GM21619 (cell line): ENCODE measurements at regions not wholly inside any gene's neighbourhood (a gene's known extent, or its start where the extent isn't known, plus 50 kb on each side); places are given as distances from the start of the nearest gene placed in this dataset.

Experiments
- ATAC-seq: cut with Tn5 transposase; IDR thresholded peaks from one replicate; pipeline ENCODE4 v1.9.1; 2021; ENCODE audit not compliant: unreplicated experiment

- ATAC-seq, result peak; percentile 94
Measured at GRCh38 chr2:8049851-8050571, 631.8 kb upstream of the ID2 start.

DNA sequence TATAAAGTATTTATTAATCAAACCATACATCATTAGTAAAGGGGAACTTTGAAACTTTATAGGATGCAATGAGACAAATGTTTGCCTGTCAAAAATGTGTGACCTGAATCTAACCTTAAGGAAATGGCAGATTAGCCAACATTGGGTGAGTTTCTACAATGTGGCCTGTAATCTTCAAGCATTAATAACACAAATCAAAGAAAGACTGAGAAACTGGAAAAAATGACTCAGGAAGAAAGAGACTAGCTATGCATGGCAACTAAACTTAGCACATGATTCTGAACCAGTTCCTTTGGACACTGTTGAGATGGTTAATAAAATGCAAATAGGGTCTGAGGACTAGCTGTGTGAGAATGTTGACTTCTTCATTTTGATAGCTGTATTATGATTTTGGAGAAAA is 628.6 kb upstream of the ID2 start:
- no peak for ATAC-seq

- ATAC-seq, result no peak
Measured at GRCh38 chr2:8054070-8054469, 627.8 kb upstream of the ID2 start.

DNA sequence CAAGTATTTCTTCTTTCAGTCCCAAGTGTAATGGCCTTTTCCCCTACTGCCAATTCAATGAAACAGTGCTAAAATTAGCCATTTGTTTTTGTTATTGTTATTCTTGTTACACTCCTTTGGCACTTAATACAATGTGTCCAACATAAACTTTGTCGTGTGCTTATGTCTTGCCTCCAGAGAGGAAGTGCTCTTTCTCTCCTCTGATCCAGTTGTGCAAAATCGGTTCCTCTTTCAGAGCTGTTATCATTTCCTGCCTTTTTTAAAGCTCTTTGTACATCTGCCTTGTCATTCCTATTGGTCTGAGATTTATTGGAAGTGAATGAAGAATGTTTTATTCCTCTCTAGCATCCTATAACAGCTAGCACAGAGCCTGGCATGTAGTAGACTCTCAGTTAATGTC is 623.2 kb upstream of the ID2 start:
- ATAC-seq, result peak; percentile 71

DNA sequence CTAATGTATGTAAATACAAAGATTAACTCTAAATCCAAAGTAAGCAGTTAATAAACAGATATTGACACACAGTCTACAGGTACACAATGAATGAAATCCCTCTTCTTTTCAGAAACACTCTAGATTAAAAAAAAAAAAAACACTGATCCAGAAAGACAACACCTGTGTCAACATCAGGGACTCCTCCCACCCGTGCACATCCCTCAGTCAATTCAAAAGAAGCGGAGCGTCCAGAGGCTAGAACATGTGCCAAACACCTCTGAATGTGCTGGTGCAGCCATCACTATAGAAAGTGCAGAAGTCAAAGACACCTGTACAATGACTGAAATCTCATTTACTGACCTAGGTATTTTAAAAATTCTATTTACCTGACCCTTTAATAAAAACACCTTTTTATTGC is 622.6 kb upstream of the ID2 start:
- ATAC-seq, result no peak

DNA sequence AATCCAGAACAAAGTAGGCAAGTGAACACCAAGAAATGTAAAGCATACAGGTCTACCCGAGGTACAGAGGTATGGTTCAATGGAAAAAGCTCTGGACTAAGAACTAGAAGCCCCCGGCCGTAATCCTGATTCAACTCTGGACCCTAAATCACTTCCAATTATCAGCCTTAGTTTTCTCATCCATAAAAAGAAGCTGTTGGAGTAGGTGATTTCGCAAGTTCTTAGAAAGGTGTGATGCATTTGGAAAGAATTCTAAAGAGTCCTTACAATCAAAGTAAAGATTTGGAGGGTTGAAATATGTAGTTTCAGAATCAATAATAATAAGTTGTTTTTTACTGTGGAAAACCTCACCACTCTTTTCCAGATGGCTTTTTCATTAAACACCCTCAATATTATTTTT is 622.1 kb upstream of the ID2 start:
- ATAC-seq, result no peak

GRCh38 chr2:8061219-8061618 is 620.6 kb upstream of the ID2 start:
- no peak for ATAC-seq

DNA sequence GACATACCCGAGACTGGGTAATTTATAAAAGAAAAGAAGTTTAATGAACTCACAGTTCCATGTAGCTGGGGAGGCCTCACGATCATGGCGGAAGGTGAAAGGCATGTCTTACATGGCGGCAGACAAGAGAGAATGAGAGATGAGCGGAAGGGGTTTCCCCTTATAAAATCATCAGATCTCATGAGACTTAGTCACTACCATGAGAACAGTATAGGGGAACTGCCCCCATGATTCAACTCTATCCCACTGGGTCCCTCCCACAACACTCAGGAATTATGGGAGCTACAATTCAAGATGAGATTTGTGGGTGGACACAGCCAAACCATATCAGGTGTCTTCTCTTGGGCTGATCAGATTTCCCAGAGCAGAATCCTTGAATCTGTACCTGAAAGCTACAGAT is 617.3 kb upstream of the ID2 start:
- ATAC-seq, result no peak

DNA sequence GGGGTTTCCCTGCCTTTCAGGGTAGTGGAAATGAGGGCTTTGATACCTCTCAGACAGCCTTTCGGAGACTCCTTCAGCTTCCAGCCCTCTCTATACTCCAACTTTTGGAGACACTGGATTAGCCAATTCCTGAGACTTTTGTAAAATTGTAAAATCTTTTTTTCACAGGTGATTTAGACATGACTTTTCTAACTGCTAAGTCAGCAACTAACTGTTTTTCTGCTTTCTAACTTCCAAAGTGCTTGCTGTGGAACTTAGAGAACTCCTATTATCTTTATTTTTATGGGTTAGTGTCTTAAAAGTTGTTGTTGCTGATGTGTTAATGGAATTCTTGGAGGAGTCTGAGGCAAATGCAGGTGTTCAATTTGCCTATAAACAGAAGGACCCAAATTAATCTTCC is 616.7 kb upstream of the ID2 start:
- no peak for ATAC-seq

GRCh38 chr2:8067784-8068336 is 614.0 kb upstream of the ID2 start:
- ATAC-seq, result no peak

DNA sequence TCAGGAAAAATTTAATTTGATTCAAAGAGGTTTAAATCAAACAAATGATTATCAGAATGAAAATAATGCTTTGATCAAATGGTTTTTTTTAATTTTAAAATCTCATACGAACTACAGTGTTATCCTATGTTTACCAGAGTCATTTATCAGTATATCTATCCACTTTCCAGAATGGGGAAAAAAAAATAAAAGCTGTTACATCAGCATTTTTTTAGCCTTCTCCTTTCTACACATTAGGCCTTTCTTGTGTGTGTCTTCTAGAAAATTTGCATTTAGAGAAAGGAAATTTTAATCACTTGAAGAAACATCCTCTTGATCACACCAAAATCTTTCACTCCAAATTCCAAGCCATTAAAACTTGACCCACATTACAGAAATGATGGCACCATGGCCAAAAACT is 608.9 kb upstream of the ID2 start:
- no peak for ATAC-seq

GRCh38 chr2:8073916-8074315 is 607.9 kb upstream of the ID2 start:
- ATAC-seq, result no peak

DNA sequence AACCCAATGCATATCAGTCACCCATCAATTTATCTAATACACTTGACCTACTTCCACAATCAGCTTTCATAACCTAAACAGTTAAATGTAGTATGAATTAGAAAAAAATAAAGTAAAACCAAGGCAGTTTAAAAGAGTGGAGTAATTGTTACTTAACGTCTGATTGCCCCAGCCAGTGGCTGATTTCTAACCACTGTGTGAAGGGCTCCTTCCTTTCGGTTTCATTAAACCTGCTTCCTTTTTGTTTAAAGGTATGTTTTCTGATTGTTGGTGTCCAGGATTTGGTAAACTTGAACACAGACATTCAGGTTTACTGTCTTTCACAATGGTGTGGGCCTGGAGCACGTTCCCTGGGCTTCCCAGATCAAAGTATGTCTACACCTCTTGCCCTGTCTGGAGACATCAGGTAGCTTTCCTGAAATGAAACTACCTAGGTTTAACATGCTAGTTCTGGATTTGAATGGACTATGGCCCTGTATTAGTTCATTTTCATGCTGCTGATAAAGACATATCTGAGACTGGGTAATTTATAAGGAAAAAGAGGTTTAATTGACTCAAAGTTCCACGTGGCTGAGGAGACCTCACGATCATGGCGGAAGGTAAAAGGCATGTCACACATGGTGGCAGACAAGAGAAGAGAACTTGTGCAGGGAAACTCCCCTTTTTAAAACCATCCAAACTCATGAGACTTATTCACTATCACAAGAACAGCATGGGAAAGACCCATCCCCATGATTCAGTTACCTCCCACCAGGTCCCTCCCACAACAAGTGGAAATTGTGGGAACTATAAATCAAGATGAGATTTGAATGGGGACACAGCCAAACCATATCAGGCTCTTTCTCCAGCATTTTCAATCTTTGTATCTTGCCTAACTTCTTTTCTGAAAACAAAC is 605.2 kb upstream of the ID2 start:
- no peak for ATAC-seq

GRCh38 chr2:8078705-8079104 is 603.2 kb upstream of the ID2 start:
- no peak for ATAC-seq

DNA sequence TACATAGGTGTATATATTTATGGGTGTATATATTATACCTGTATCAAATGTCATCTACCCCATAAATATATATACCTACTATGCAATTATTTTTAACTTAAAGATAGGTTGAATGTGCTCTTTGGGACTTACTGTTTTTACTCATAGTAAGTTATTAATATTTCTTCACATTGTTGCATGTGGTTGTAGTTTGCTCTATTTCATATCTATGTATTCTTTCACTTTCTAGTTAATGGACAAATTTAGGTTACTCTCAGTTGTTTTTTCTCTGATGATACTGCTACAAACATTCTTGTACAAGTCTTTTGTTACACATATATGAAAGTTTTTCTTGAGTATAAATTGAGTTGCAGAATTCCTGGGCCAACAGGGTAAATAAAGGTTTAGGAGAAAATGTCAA is 601.8 kb upstream of the ID2 start:
- ATAC-seq, result no peak

DNA sequence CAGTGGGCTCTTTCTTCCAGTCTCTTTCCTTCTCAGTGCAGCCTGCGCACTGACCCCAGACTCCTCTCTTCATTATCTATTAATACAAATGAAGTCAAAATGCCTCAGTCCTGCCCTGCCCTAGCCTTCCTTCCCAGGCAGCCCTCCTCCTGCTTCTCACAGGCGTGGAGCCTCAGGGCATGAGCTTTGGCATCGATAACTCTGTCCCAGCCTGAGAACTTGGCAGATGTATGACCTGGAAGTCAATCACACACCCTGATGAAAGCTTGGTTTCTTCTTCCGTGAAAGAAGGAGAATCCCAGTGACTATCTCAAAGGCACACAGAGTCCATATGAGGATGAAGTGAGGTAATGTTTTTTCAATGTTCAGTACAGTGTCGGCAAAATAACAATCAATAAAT is 600.7 kb upstream of the ID2 start:
- ATAC-seq, result no peak

GRCh38 chr2:8082840-8083239 is 599.0 kb upstream of the ID2 start:
- ATAC-seq, result no peak

DNA sequence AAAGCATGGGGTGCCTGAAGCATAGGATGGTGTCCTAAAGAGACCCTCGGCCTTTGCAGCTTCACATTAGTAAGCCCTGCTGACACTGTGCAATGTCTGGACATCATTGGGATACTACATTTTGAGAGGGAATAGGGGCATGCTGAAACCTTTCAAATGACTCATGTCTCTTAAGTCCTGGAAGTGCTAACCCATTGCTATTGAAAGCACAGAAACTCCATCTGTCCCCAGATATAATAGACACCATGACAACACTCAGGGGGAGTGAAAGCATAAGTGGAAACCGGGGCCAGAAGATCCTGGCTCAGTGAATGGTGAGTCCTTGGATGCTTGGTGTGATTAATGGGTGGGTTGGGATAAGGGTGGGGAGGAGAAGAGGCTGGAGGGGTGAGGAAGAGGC is 595.5 kb upstream of the ID2 start:
- no peak for ATAC-seq

GRCh38 chr2:8086796-8087479 is 594.9 kb upstream of the ID2 start:
- ATAC-seq, result no peak

DNA sequence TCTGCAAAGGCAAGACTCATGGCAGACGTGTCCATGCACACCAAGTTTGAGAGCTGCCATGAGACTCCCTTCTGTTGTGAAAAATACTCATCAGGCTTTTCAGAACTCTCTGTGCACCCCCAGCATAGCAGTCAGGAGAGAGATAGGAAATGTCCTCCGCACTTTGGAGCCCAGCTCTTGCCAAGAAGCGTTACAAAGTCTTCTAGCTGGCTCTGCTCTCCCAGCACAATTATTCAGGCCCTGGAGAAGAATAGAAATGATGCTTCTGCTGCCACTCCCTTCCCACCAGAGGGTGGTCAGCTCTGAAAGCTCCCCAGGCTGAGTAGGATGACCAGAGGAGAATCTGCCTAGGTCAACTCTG is 594.4 kb upstream of the ID2 start:
- ATAC-seq, result no peak

- no peak for ATAC-seq
Measured at GRCh38 chr2:8088810-8089209, 593.0 kb upstream of the ID2 start.

GRCh38 chr2:8089596-8089995 is 592.3 kb upstream of the ID2 start:
- no peak for ATAC-seq
